Endothelial cell of umbilical vein (primary cell): ENCODE measurements at regions not wholly inside any gene's neighbourhood (a gene's known extent, or its start where the extent isn't known, plus 50 kb on each side); places are given as distances from the start of the nearest gene placed in this dataset.
"Not testable (repeated sequence)": the region's sequence is repeated elsewhere in the genome, so short reads cannot be mapped to it uniquely, and the experiment has no call there.

Experiments
- BruUV-seq: library from RNA; stranded (reverse); fragments of 400-500 nt; replicated peaks from 2 replicates; lab custom pipeline; 2021; lab: Mats Ljungman, UMichigan
- CTCF ChIA-PET: fragments of 300-600, 350-600 bp; sonication (Branson Sonifier 250); formaldehyde crosslinking; loops from one replicate; lab custom pipeline; 2021; ENCODE audit warnings: antibody characterized with exemption, inconsistent platforms; lab: Charles Lee
- POLR2A ChIA-PET: fragments of 300-600, 350-600 bp; sonication (Branson Sonifier 250); formaldehyde crosslinking; loops from one replicate; lab custom pipeline; 2021; ENCODE audit warnings: antibody characterized with exemption, inconsistent platforms; lab: Charles Lee
- DNase-seq: peaks from one replicate; pipeline ENCODE4 v3.0.0-alpha.2; 2011; ENCODE audit warnings: low read depth, low spot score
- FAIRE-seq: peaks from 2 replicates; lab custom pipeline; 2011; peaks lifted over from hg19 to GRCh38; lab: Jason Lieb, UNC
- H2AFZ ChIP-seq: 2 replicates; pipeline ENCODE4 v1.6.0; 2012; ENCODE audit warnings: low read depth, low read length, control low read depth, inconsistent platforms
- H3K27ac ChIP-seq: 2 replicates; pipeline ENCODE4 v1.5.1; 2011; ENCODE audit warnings: low read depth, mild to moderate bottlenecking, control low read depth, low read length, moderate library complexity; ENCODE audit not compliant: insufficient read depth
- H3K27me3 ChIP-seq, 2 experiments: 2 replicates each; pipeline versions ENCODE4 v1.6.0 to v1.6.1; 2011; ENCODE audit warnings: low read length in 2 of 2, mixed read lengths in 1 of 2; ENCODE audit not compliant: control insufficient read depth in 2 of 2, insufficient read depth in 2 of 2
- H3K36me3 ChIP-seq, 2 experiments: 2 replicates in 1 of 2; 3 replicates in 1 of 2; pipeline ENCODE4 v1.5.1; 2011; ENCODE audit warnings: low read length in 2 of 2, mild to moderate bottlenecking in 1 of 2, moderate library complexity in 1 of 2; ENCODE audit not compliant: control insufficient read depth in 2 of 2, insufficient read depth in 2 of 2; ENCODE audit errors: extremely low read depth in 1 of 2
- H3K4me1 ChIP-seq: 3 replicates; pipeline ENCODE4 v1.5.1; 2011; ENCODE audit warnings: mild to moderate bottlenecking, low read length; ENCODE audit not compliant: control insufficient read depth, insufficient read depth; ENCODE audit errors: extremely low read depth
- H3K4me2 ChIP-seq: 2 replicates; pipeline ENCODE4 v1.6.1; 2011; ENCODE audit warnings: low read length, control low read depth, mixed read lengths; ENCODE audit not compliant: insufficient read depth
- H3K4me3 ChIP-seq, 3 experiments: fragments of 200-600 bp in 1 of 3; sonication (generic), shearing (Covaris generic) in 1 of 3; replicated peaks in 1 of 3; 2 replicates each; pipeline ENCODE4 v1.5.1; 2011 to 2016; ENCODE audit warnings: control low read depth in 3 of 3, low read length in 3 of 3, mild to moderate bottlenecking in 2 of 3, inconsistent platforms in 1 of 3, low read depth in 1 of 3, moderate library complexity in 1 of 3; ENCODE audit not compliant: insufficient read depth in 1 of 3
- H3K79me2 ChIP-seq: 2 replicates; pipeline ENCODE4 v1.6.0; 2012; ENCODE audit warnings: low read length, inconsistent platforms; ENCODE audit not compliant: control insufficient read depth, insufficient read depth
- H3K9ac ChIP-seq: replicated peaks from 2 replicates; pipeline ENCODE3; 2011; ENCODE audit warnings: low read length, control low read depth; ENCODE audit not compliant: insufficient read depth; ENCODE audit errors: extremely low read depth
- H3K9me1 ChIP-seq: replicated peaks from 3 replicates; pipeline ENCODE4 v1.6.0; 2011; ENCODE audit warnings: mild to moderate bottlenecking, low read length; ENCODE audit not compliant: control insufficient read depth, insufficient read depth; ENCODE audit errors: extremely low read depth
- H3K9me3 ChIP-seq: replicated peaks from 2 replicates; pipeline ENCODE4 v1.5.1; 2012; ENCODE audit warnings: low read length, inconsistent platforms; ENCODE audit not compliant: control insufficient read depth, insufficient read depth
- H4K20me1 ChIP-seq: replicated peaks from 2 replicates; pipeline ENCODE3; 2011; ENCODE audit warnings: mild to moderate bottlenecking, low read length; ENCODE audit not compliant: control insufficient read depth, insufficient read depth; ENCODE audit errors: extremely low read depth
- dilution Hi-C: fragments of 300-500 bp; cut with MboI; formaldehyde crosslinking; loops from one replicate; pipeline ENCODE4 v1.15.0; 2019; ENCODE audit warnings: low sequenced_read_pairs; ENCODE audit not compliant: extremely low pct_ligation_motif_present
- intact Hi-C: fragments of 100-400 bp; cut with micrococcal nuclease; formaldehyde crosslinking; loops from one replicate; pipeline ENCODE4 v1.10.0; 2022

DNA sequence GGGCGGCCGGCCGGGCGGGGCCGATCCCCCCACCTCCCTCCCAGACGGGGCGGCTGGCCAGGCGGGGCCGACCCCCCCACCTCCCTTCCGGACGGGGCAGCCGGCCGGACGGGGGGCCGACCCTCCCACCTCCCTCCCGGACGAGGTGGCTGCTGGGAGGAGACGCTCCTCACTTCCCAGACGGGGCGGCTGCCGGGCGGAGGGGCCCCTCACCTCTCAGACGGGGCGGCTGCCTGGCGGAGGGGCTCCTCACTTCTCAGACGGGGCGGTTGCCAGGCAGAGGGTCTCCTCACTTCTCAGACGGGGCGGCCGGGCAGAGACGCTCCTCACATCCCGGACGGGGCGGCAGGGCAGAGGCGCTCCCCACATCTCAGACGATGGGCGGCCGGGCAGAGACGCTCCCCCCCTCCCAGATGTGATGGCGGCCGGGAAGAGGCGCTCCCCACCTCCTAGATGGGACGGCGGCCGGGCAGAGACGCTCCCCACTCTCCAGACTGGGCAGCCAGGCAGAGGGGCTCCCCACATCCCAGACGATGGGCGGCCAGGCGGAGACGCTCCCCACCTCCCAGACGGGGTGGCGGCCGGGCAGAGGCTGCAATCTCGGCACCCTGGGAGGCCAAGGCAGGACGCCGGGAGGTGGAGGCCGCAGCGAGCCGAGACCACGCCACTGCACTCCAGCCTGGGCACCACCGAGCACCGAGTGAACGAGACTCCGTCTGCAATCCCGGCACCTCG lies 675.8 kb downstream of the XIRP2 start:
- dilution Hi-C loops, H3K79me2 ChIP-seq, H3K4me2 ChIP-seq, intact Hi-C loops, CTCF ChIA-PET, H3K9me3 ChIP-seq, H3K27ac ChIP-seq, H4K20me1 ChIP-seq, H2AFZ ChIP-seq, H3K27me3 ChIP-seq, H3K36me3 ChIP-seq, BruUV-seq, H3K4me1 ChIP-seq, H3K9ac ChIP-seq, H3K9me1 ChIP-seq, H3K4me3 ChIP-seq, FAIRE-seq, DNase-seq, POLR2A ChIA-PET: not testable (repeated sequence)

DNA sequence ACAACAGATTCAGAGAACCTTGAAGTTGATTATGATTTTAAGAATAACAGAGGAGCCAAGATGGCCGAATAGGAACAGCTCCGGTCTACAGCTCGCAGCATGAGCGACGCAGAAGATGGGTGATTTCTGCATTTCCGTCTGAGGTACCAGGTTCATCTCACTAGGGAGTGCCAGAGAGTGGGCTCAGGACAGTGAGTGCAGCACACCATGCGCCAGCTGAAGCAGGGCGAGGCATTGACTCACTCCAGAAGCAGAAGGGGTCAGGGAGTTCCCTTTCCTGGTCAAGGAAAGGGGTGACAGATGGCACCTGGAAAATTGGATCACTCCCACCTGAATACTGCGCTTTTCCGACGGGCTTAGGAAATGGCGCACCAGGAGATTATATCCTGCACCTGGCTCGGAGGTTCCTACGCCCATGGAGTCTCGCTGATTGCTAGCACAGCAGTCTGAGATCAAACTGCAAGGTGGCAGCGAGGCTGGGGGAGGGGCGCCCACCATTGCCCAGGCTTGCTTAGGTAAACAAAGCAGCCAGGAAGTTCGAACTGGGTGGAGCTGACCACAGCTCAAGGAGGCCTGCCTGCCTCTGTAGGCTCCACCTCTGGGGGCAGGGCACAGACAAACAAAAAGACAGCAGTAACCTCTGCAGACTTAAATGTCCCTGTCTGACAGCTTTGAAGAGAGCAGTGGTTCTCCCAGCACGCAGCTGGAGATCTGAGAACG lies 670.2 kb downstream of the XIRP2 start:
- H3K4me2 ChIP-seq, H3K9ac ChIP-seq, DNase-seq, BruUV-seq, FAIRE-seq, CTCF ChIA-PET, H3K9me3 ChIP-seq, intact Hi-C loops, dilution Hi-C loops, H3K4me1 ChIP-seq, H3K27ac ChIP-seq, H3K36me3 ChIP-seq, H3K9me1 ChIP-seq, H2AFZ ChIP-seq, H4K20me1 ChIP-seq, H3K79me2 ChIP-seq, H3K27me3 ChIP-seq, H3K4me3 ChIP-seq, POLR2A ChIA-PET: not testable (repeated sequence)
